ENCODE measurements at regions not wholly inside any gene's neighbourhood (a gene's known extent, or its start where the extent isn't known, plus 50 kb on each side); places are given as distances from the start of the nearest gene placed in this dataset.
"Not testable (repeated sequence)": the region's sequence is repeated elsewhere in the genome, so short reads cannot be mapped to it uniquely, and the experiment has no call there.

GRCh38 chr6:71766146-71766760, 120.1 kb upstream of the RIMS1 start:
- no peak for DNase-seq
- in situ Hi-C loops (cut with HindIII; ENCODE audit: low pct_ligation_motif_present, low sequenced_read_pairs), result no loop called here
- Histone ChIP-seq H3K4me3 (ENCODE audit: low read depth, low read length) (no peak overlapping the region), H3K27me3 (replicated peaks) (no peaks in the 10 kb centered on the region), H3K36me3 (replicated peaks) (no peaks in the 10 kb centered on the region), H3K27ac (no peak overlapping the region)
- TF ChIP-seq CTCF (IDR thresholded peaks at IDR 0.05; ENCODE audit: low read depth, low read length, missing control alignments), result no peak

- no peaks in the 10 kb centered on the region for H3K27me3 ChIP-seq (replicated peaks)
- no peak for DNase-seq
- H3K36me3 ChIP-seq (replicated peaks), result no peaks in the 10 kb centered on the region
- H3K4me3 ChIP-seq (ENCODE audit: low read depth, low read length), result no peak overlapping the region
- no peak overlapping the region for H3K27ac ChIP-seq
- in situ Hi-C loops (cut with HindIII; ENCODE audit: low pct_ligation_motif_present, low sequenced_read_pairs), result no loop called here
- no peak for TF ChIP-seq CTCF (IDR thresholded peaks at IDR 0.05; ENCODE audit: low read depth, low read length, missing control alignments)
Observed at GRCh38 chr6:71766796-71767195, 119.6 kb upstream of the RIMS1 start.

- DNase-seq, result no peak
- in situ Hi-C loops (cut with HindIII; ENCODE audit: low pct_ligation_motif_present, low sequenced_read_pairs), result no loop called here
Observed at GRCh38 chr6:71768356-71768755, 118.0 kb upstream of the RIMS1 start.

GRCh38 chr6:71808865-71809264, 77.5 kb upstream of the RIMS1 start:
- no peak for TF ChIP-seq CTCF (IDR thresholded peaks at IDR 0.05; ENCODE audit: low read depth, low read length, missing control alignments)
- in situ Hi-C loops (cut with HindIII; ENCODE audit: low pct_ligation_motif_present, low sequenced_read_pairs), result no loop called here
- no peak overlapping the region for H3K4me3 ChIP-seq (ENCODE audit: low read depth, low read length)

More at GRCh38 chr6:71768356-71768755, 118.0 kb upstream of the RIMS1 start:
- Histone ChIP-seq H3K4me3 (ENCODE audit: low read depth, low read length) (no peak overlapping the region), H3K36me3 (replicated peaks) (no peaks in the 10 kb centered on the region), H3K27ac (no peak overlapping the region), H3K27me3 (replicated peaks) (no peaks in the 10 kb centered on the region)
- no peak for TF ChIP-seq CTCF (IDR thresholded peaks at IDR 0.05; ENCODE audit: low read depth, low read length, missing control alignments)

GRCh38 chr6:71810880-71811279, 75.5 kb upstream of the RIMS1 start:
- TF ChIP-seq CTCF (IDR thresholded peaks at IDR 0.05; ENCODE audit: low read depth, low read length, missing control alignments), result no peak
- in situ Hi-C loops (cut with HindIII; ENCODE audit: low pct_ligation_motif_present, low sequenced_read_pairs), result no loop called here
- Histone ChIP-seq H3K27me3 (replicated peaks) (no peaks in the 10 kb centered on the region), H3K4me3 (ENCODE audit: low read depth, low read length) (no peak overlapping the region), H3K27ac (no peak overlapping the region), H3K36me3 (replicated peaks) (no peaks in the 10 kb centered on the region)
- DNase-seq, result no peak

More at GRCh38 chr6:71808865-71809264, 77.5 kb upstream of the RIMS1 start:
- DNase-seq, result no peak
- Histone ChIP-seq H3K27ac (no peak overlapping the region), H3K27me3 (replicated peaks) (no peaks in the 10 kb centered on the region), H3K36me3 (replicated peaks) (no peaks in the 10 kb centered on the region)

- in situ Hi-C loops (cut with HindIII; ENCODE audit: low pct_ligation_motif_present, low sequenced_read_pairs), result no loop called here
- no peak for TF ChIP-seq CTCF (IDR thresholded peaks at IDR 0.05; ENCODE audit: low read depth, low read length, missing control alignments)
- no peak overlapping the region for H3K4me3 ChIP-seq (ENCODE audit: low read depth, low read length)
- no peaks in the 10 kb centered on the region for H3K27me3 ChIP-seq (replicated peaks)
- DNase-seq, result no peak
- no peak overlapping the region for H3K27ac ChIP-seq
- H3K36me3 ChIP-seq (replicated peaks), result no peaks in the 10 kb centered on the region
Observed at GRCh38 chr6:71822625-71823024, 63.7 kb upstream of the RIMS1 start.

- H3K27ac ChIP-seq; H3K36me3 ChIP-seq (replicated peaks); DNase-seq; in situ Hi-C loops (cut with HindIII; ENCODE audit: low pct_ligation_motif_present, low sequenced_read_pairs); H3K27me3 ChIP-seq (replicated peaks); H3K4me3 ChIP-seq (ENCODE audit: low read depth, low read length): not testable (repeated sequence)
Observed at GRCh38 chr6:71832110-71832764, 54.1 kb upstream of the RIMS1 start.

Data from brain microvascular endothelial cell (primary cell).